ENCODE measurements at regions not wholly inside any gene's neighbourhood (a gene's known extent, or its start where the extent isn't known, plus 50 kb on each side); places are given as distances from the start of the nearest gene placed in this dataset.

- no peak for TF ChIP-seq CTCF (IDR thresholded peaks at IDR 0.05)
- TF ChIP-seq POLR2AphosphoS5 (IDR thresholded peaks at IDR 0.05; ENCODE audit: low read depth, low read length) = no peak
- no peak for TF ChIP-seq TCF7L2 (IDR thresholded peaks at IDR 0.05; ENCODE audit: low read depth, low read length)
These were observed 468.1 kb upstream of the FANCL start for GRCh38 chr2:58709274-58709673.
